DOHH2 (cell line): ENCODE measurements at regions not wholly inside any gene's neighbourhood (a gene's known extent, or its start where the extent isn't known, plus 50 kb on each side); places are given as distances from the start of the nearest gene placed in this dataset.

Experiments
- H3F3A ChIP-seq: fragments of 200-600 bp; sonication (generic), shearing (Covaris generic); 2 replicates; pipeline ENCODE4 v1.6.0; 2016; ENCODE audit warnings: antibody characterized with exemption, mild to moderate bottlenecking; ENCODE audit not compliant: control insufficient read depth, insufficient read depth
- H3K27ac ChIP-seq: fragments of 200-600 bp; sonication (generic); 2 replicates; pipeline ENCODE4 v1.5.1; 2014; ENCODE audit warnings: low read depth, mild to moderate bottlenecking, low read length, moderate library complexity
- H3K27me3 ChIP-seq: fragments of 200-600 bp; sonication (generic); 2 replicates; pipeline ENCODE4 v1.6.1; 2014; ENCODE audit warnings: mild to moderate bottlenecking, low read length, mixed read lengths; ENCODE audit not compliant: control insufficient read depth
- H3K36me3 ChIP-seq: fragments of 200-600 bp; sonication (generic); 2 replicates; pipeline ENCODE4 v1.6.1; 2014; ENCODE audit warnings: mild to moderate bottlenecking, low read length, moderate library complexity, mixed read lengths; ENCODE audit not compliant: control insufficient read depth
- H3K4me1 ChIP-seq: fragments of 200-600 bp; sonication (generic); 2 replicates; pipeline ENCODE4 v1.6.1; 2014; ENCODE audit warnings: mild to moderate bottlenecking, low read length, mixed read lengths; ENCODE audit not compliant: control insufficient read depth
- H3K4me2 ChIP-seq: fragments of 200-600 bp; sonication (generic); 2 replicates; pipeline ENCODE4 v1.6.0; 2014; ENCODE audit warnings: mild to moderate bottlenecking, low read length, moderate library complexity
- H3K4me3 ChIP-seq: fragments of 200-600 bp; sonication (generic); 2 replicates; pipeline ENCODE4 v1.5.1; 2014; ENCODE audit warnings: mild to moderate bottlenecking, low read length, mixed read lengths
- H3K79me2 ChIP-seq: fragments of 200-600 bp; sonication (generic); 2 replicates; pipeline ENCODE4 v1.6.1; 2014; ENCODE audit warnings: mild to moderate bottlenecking, low read length, mixed read lengths; ENCODE audit not compliant: control insufficient read depth
- H3K9me2 ChIP-seq: fragments of 200-600 bp; sonication (generic); replicated peaks from 2 replicates; pipeline ENCODE4 v1.6.1; 2014; ENCODE audit warnings: mild to moderate bottlenecking, low read length, mixed read lengths; ENCODE audit not compliant: control insufficient read depth
- H3K9me3 ChIP-seq: fragments of 200-600 bp; sonication (generic); 2 replicates; pipeline ENCODE4 v1.6.1; 2014; ENCODE audit warnings: antibody characterized with exemption, low read length, mixed read lengths; ENCODE audit not compliant: control insufficient read depth, insufficient read depth
- H4K20me1 ChIP-seq: fragments of 200-600 bp; sonication (generic); 2 replicates; pipeline ENCODE4 v1.6.0; 2014; ENCODE audit warnings: low read depth, mild to moderate bottlenecking, antibody characterized with exemption, low read length, moderate library complexity; ENCODE audit not compliant: control insufficient read depth, insufficient read depth
- CTCF ChIP-seq: fragments of 200-600 bp; sonication (generic); IDR thresholded peaks from one replicate; pipeline ENCODE4 v1.5.1; 2014; ENCODE audit warnings: antibody characterized with exemption, mild to moderate bottlenecking, low read depth, low read length; ENCODE audit not compliant: poor library complexity, severe bottlenecking
- EZH2phosphoT487 ChIP-seq: fragments of 200-600 bp; sonication (generic); IDR thresholded peaks from 2 replicates; pipeline ENCODE4 v1.6.1; 2017; ENCODE audit warnings: borderline replicate concordance, mild to moderate bottlenecking, antibody characterized with exemption, low read length, moderate library complexity, mixed read lengths

GRCh38 chr3:139199421-139200010 lies 144.3 kb upstream of the MRPS22 start:
- H3K27me3 ChIP-seq, result no peaks in the 10 kb centered on the region
- no peaks in the 10 kb centered on the region for H4K20me1 ChIP-seq
- H3K4me3 ChIP-seq, result no peak overlapping the region
- no peak overlapping the region for H3K27ac ChIP-seq
- H3K4me2 ChIP-seq, result no peak overlapping the region
- no peaks in the 10 kb centered on the region for H3F3A ChIP-seq
- H3K4me1 ChIP-seq, result no peaks in the 10 kb centered on the region
- no peak for TF ChIP-seq EZH2phosphoT487
- no peak for TF ChIP-seq CTCF
- H3K79me2 ChIP-seq, result no peaks in the 10 kb centered on the region
- no peaks in the 10 kb centered on the region for H3K9me3 ChIP-seq
- H3K36me3 ChIP-seq, result no peaks in the 10 kb centered on the region
- no peaks in the 10 kb centered on the region for H3K9me2 ChIP-seq

GRCh38 chr3:139201446-139202225 lies 142.2 kb upstream of the MRPS22 start:
- Histone ChIP-seq H3K4me1 (no peaks in the 10 kb centered on the region), H3F3A (no peaks in the 10 kb centered on the region), H3K9me2 (no peaks in the 10 kb centered on the region), H3K4me2 (no peak overlapping the region), H4K20me1 (no peaks in the 10 kb centered on the region), H3K4me3 (no peak overlapping the region), H3K27ac (no peak overlapping the region), H3K79me2 (no peaks in the 10 kb centered on the region), H3K27me3 (no peaks in the 10 kb centered on the region), H3K9me3 (no peaks in the 10 kb centered on the region), H3K36me3 (no peaks in the 10 kb centered on the region)
- TF ChIP-seq CTCF (no peak), EZH2phosphoT487 (no peak)

GRCh38 chr3:139202226-139202958 lies 141.4 kb upstream of the MRPS22 start:
- Histone ChIP-seq H3K36me3 (no peaks in the 10 kb centered on the region), H3F3A (no peaks in the 10 kb centered on the region), H3K27ac (no peak overlapping the region), H3K4me3 (no peak overlapping the region), H3K9me2 (no peaks in the 10 kb centered on the region), H3K9me3 (no peaks in the 10 kb centered on the region), H3K27me3 (no peaks in the 10 kb centered on the region), H4K20me1 (no peaks in the 10 kb centered on the region), H3K79me2 (no peaks in the 10 kb centered on the region), H3K4me1 (no peaks in the 10 kb centered on the region), H3K4me2 (no peak overlapping the region)
- TF ChIP-seq CTCF (peak; percentile 18), EZH2phosphoT487 (no peak)
